GM19240 (cell line): ENCODE measurements at regions not wholly inside any gene's neighbourhood (a gene's known extent, or its start where the extent isn't known, plus 50 kb on each side); places are given as distances from the start of the nearest gene placed in this dataset.
"Not testable (repeated sequence)": the region's sequence is repeated elsewhere in the genome, so short reads cannot be mapped to it uniquely, and the experiment has no call there.

Experiments
- DNase-seq: peaks from one replicate; pipeline ENCODE4 v3.0.0; 2011; ENCODE audit warnings: low spot score; ENCODE audit not compliant: insufficient read length

GRCh38 chr16:9338068-9338467 lies 246.6 kb downstream of the HAPSTR1 start:
- DNase-seq, result no peak

GRCh38 chr16:9338510-9338909 lies 247.1 kb downstream of the HAPSTR1 start:
- DNase-seq, result no peak

GRCh38 chr16:9340526-9341256 lies 249.2 kb downstream of the HAPSTR1 start:
- no peak for DNase-seq

GRCh38 chr16:9343276-9343675 lies 251.8 kb downstream of the HAPSTR1 start:
- no peak for DNase-seq

- no peak for DNase-seq
Observed at GRCh38 chr16:9344508-9344907, 253.1 kb downstream of the HAPSTR1 start.

GRCh38 chr16:9345046-9345445 lies 253.6 kb downstream of the HAPSTR1 start:
- DNase-seq, result no peak

- DNase-seq, result no peak
Observed at GRCh38 chr16:9345880-9346279, 254.4 kb downstream of the HAPSTR1 start.

GRCh38 chr16:9348912-9349311 lies 257.5 kb downstream of the HAPSTR1 start:
- DNase-seq, result no peak

GRCh38 chr16:9349373-9349960 lies 258.0 kb downstream of the HAPSTR1 start:
- not testable (repeated sequence) for DNase-seq

- DNase-seq, result not testable (repeated sequence)
Observed at GRCh38 chr16:9350119-9350799, 258.8 kb downstream of the HAPSTR1 start.

- DNase-seq, result no peak
Observed at GRCh38 chr16:9351440-9351839, 260.0 kb downstream of the HAPSTR1 start.

- DNase-seq, result no peak
Observed at GRCh38 chr16:9351841-9352434, 260.5 kb downstream of the HAPSTR1 start.

GRCh38 chr16:9357829-9358228 lies 266.4 kb downstream of the HAPSTR1 start:
- no peak for DNase-seq

- DNase-seq, result no peak
Observed at GRCh38 chr16:9360075-9360474, 268.6 kb downstream of the HAPSTR1 start.

- DNase-seq, result no peak
Observed at GRCh38 chr16:9362050-9362449, 270.6 kb downstream of the HAPSTR1 start.

- no peak for DNase-seq
Observed at GRCh38 chr16:9362604-9363003, 271.2 kb downstream of the HAPSTR1 start.

GRCh38 chr16:9363520-9363919 lies 272.1 kb downstream of the HAPSTR1 start:
- no peak for DNase-seq

- DNase-seq, result no peak
Observed at GRCh38 chr16:9364721-9365369, 273.4 kb downstream of the HAPSTR1 start.

- DNase-seq, result no peak
Observed at GRCh38 chr16:9365370-9365728, 273.9 kb downstream of the HAPSTR1 start.

GRCh38 chr16:9366048-9366969 lies 274.9 kb downstream of the HAPSTR1 start:
- no peak for DNase-seq

GRCh38 chr16:9370061-9370491 lies 278.6 kb downstream of the HAPSTR1 start:
- DNase-seq, result no peak
